SK-N-SH (cell line): ENCODE measurements at regions not wholly inside any gene's neighbourhood (a gene's known extent, or its start where the extent isn't known, plus 50 kb on each side); places are given as distances from the start of the nearest gene placed in this dataset.

Experiments
- CTCF ChIA-PET: fragments of 300-600, 350-600 bp; formaldehyde crosslinking; extraction: SDS; loops from one replicate; lab custom pipeline; 2021; lab: Yijun Ruan, JAX
- POLR2A ChIA-PET: fragments of 350-600 bp; sonication (Branson Sonifier 250); formaldehyde crosslinking; extraction: SDS; loops from one replicate; lab custom pipeline; 2020; ENCODE audit warnings: antibody characterized with exemption, inconsistent platforms; lab: Yijun Ruan, JAX
- DNase-seq: peaks from one replicate; pipeline ENCODE4 v3.0.0; 2012
- H2AFZ ChIP-seq: fragments of 200-600 bp; sonication (generic); 2 replicates; pipeline ENCODE4 v1.8.1; 2016; ENCODE audit warnings: antibody characterized with exemption, mild to moderate bottlenecking, low read depth
- H3F3A ChIP-seq: fragments of 200-600 bp; sonication (generic); replicated peaks from 2 replicates; pipeline ENCODE3; 2016; ENCODE audit warnings: antibody characterized with exemption, mild to moderate bottlenecking; ENCODE audit not compliant: insufficient read depth
- H3K27ac ChIP-seq, 2 experiments: fragments of 200-500 bp in 1 of 2; fragments of 200-600 bp in 1 of 2; sonication (Bioruptor generic) in 1 of 2; sonication (generic), shearing (Covaris generic) in 1 of 2; 2 replicates each; pipeline versions ENCODE4 v1.5.1 to v1.6.1; 2014 to 2016; ENCODE audit warnings: low read depth in 2 of 2, inconsistent platforms in 1 of 2, low read length in 1 of 2, mild to moderate bottlenecking in 1 of 2, mixed read lengths in 1 of 2
- H3K27me3 ChIP-seq: fragments of 200-600 bp; sonication (generic), shearing (Covaris generic); 2 replicates; pipeline ENCODE4 v1.6.1; 2016; ENCODE audit warnings: mixed run types; ENCODE audit not compliant: insufficient read depth
- H3K36me3 ChIP-seq, 2 experiments: fragments of 200-500 bp in 1 of 2; fragments of 200-600 bp in 1 of 2; sonication (Bioruptor generic) in 1 of 2; sonication (generic) in 1 of 2; replicated peaks in 1 of 2; 2 replicates each; pipeline versions ENCODE3 to v1.5.1; 2014 to 2016; ENCODE audit warnings: low read length in 1 of 2, mild to moderate bottlenecking in 1 of 2; ENCODE audit not compliant: insufficient read depth in 2 of 2, control insufficient read depth in 1 of 2
- H3K4me1 ChIP-seq, 2 experiments: fragments of 200-500 bp in 1 of 2; fragments of 200-600 bp in 1 of 2; sonication (Bioruptor generic) in 1 of 2; sonication (generic), shearing (Covaris generic) in 1 of 2; 2 replicates each; pipeline versions ENCODE4 v1.5.1 to v1.6.1; 2014 to 2016; ENCODE audit warnings: low read depth in 1 of 2, low read length in 1 of 2, mixed run types in 1 of 2; ENCODE audit not compliant: insufficient read depth in 2 of 2, control insufficient read depth in 1 of 2
- H3K4me2 ChIP-seq: fragments of 200-600 bp; sonication (generic), shearing (Covaris generic); 2 replicates; pipeline ENCODE4 v1.6.1; 2017; ENCODE audit warnings: mixed run types
- H3K4me3 ChIP-seq, 2 experiments: fragments of 200-500 bp in 1 of 2; fragments of 200-600 bp in 1 of 2; sonication (Bioruptor generic) in 1 of 2; sonication (generic), shearing (Covaris generic) in 1 of 2; 2 replicates each; pipeline versions ENCODE4 v1.5.1 to v1.8.1; 2014 to 2016; ENCODE audit warnings: low read depth in 2 of 2, inconsistent platforms in 1 of 2, low read length in 1 of 2, mild to moderate bottlenecking in 1 of 2, mixed read lengths in 1 of 2, moderate library complexity in 1 of 2
- H3K79me2 ChIP-seq: fragments of 200-600 bp; sonication (generic); 2 replicates; pipeline ENCODE4 v1.8.1; 2017; ENCODE audit warnings: mild to moderate bottlenecking; ENCODE audit not compliant: insufficient read depth
- H3K9ac ChIP-seq: fragments of 200-600 bp; sonication (generic); 2 replicates; pipeline ENCODE4 v1.6.1; 2017; ENCODE audit warnings: mixed run types
- H3K9me2 ChIP-seq: fragments of 200-600 bp; sonication (generic); 2 replicates; pipeline ENCODE4 v1.6.1; 2017; ENCODE audit warnings: mixed run types
- H3K9me3 ChIP-seq: fragments of 200-600 bp; sonication (generic); 2 replicates; pipeline ENCODE4 v1.6.1; 2017; ENCODE audit warnings: mixed run types, mild to moderate bottlenecking, moderate library complexity
- H4K20me1 ChIP-seq: fragments of 200-600 bp; sonication (generic); 2 replicates; pipeline ENCODE4 v1.6.1; 2017; ENCODE audit warnings: mild to moderate bottlenecking, mixed run types; ENCODE audit not compliant: insufficient read depth
- EZH2phosphoT487 ChIP-seq: fragments of 200-600 bp; sonication (generic); IDR thresholded peaks from 2 replicates; pipeline ENCODE4 v1.6.1; 2017; ENCODE audit warnings: low read depth, mixed run types, mild to moderate bottlenecking, antibody characterized with exemption, moderate library complexity, borderline replicate concordance
- FOSL2 ChIP-seq: IDR thresholded peaks from 2 replicates; pipeline ENCODE4 v1.4.0; 2012; ENCODE audit warnings: low read depth, mild to moderate bottlenecking, moderate library complexity, borderline replicate concordance
- FOXM1 ChIP-seq: IDR thresholded peaks from 2 replicates; pipeline ENCODE4 v1.4.0; 2012; ENCODE audit warnings: low read depth, mild to moderate bottlenecking
- GABPA ChIP-seq: IDR thresholded peaks from 2 replicates; pipeline ENCODE4 v1.4.0; 2012; ENCODE audit warnings: low read depth, mild to moderate bottlenecking
- MXI1 ChIP-seq: IDR thresholded peaks from 2 replicates; pipeline ENCODE4 v1.6.1; 2012; ENCODE audit warnings: mild to moderate bottlenecking, low read depth, low read length, improper control_type of control experiment
- POLR2AphosphoS5 ChIP-seq: IDR thresholded peaks from 2 replicates; pipeline ENCODE4 v1.6.1; 2012; ENCODE audit warnings: low read depth, low read length
- RCOR1 ChIP-seq: fragments of 150-350 bp; IDR thresholded peaks from 2 replicates; pipeline ENCODE4 v1.6.1; 2017; ENCODE audit warnings: antibody characterized with exemption, low read length
- REST ChIP-seq: IDR thresholded peaks from 2 replicates; pipeline ENCODE4 v1.6.1; 2012; ENCODE audit warnings: mild to moderate bottlenecking, low read depth, low read length, moderate library complexity
- SMC3 ChIP-seq: IDR thresholded peaks from 2 replicates; pipeline ENCODE4 v1.6.1; 2012; ENCODE audit warnings: low read depth, low read length, improper control_type of control experiment
- TAF1 ChIP-seq: IDR thresholded peaks from 2 replicates; pipeline ENCODE4 v1.6.1; 2012; ENCODE audit warnings: low read depth, mild to moderate bottlenecking, low read length, moderate library complexity, borderline replicate concordance
- TEAD4 ChIP-seq: IDR thresholded peaks from 2 replicates; pipeline ENCODE4 v1.4.0; 2012; ENCODE audit warnings: mild to moderate bottlenecking, borderline replicate concordance; ENCODE audit not compliant: insufficient read depth
- USF2 ChIP-seq: fragments of 150-350 bp; IDR thresholded peaks from 2 replicates; pipeline ENCODE4 v1.6.1; 2017; ENCODE audit warnings: antibody characterized with exemption, low read length, low read depth, borderline replicate concordance
- ZBTB33 ChIP-seq: IDR thresholded peaks from 2 replicates; pipeline ENCODE4 v1.4.0; 2012; ENCODE audit warnings: low read depth, borderline replicate concordance
- WGBS: methylation state at CpG from one replicate; pipeline ENCODE4 v1.1.6; 2017; ENCODE audit warnings: low lambda C conversion rate; 5-methylcytosine and 5-hydroxymethylcytosine counted together

DNA sequence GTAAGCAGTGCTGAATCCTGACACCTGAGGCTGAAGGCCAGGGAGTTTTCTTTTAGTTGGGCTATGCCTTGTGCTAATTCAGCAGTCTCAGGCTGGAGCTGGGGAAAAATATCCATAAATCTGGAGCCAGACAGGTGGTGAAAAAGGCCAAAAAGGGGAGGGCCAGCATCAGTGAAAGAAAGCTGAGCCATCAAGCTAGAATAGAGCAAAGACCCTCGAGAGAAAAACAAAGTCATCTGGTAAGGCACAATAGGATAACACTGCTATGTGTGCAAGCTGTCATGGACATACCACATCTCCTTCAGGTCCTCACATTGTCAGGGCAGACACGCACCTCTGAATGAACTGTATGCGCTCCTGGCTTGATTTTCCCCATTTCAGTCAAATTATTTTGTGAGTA lies 687.9 kb downstream of the SQOR start:
- Histone ChIP-seq H4K20me1 (no peaks in the 10 kb centered on the region), H3K79me2 (no peaks in the 10 kb centered on the region), H3K4me1 (peaks cover 0 to 7% of the 10 kb centered on the region in 2 experiments; a peak in 2 of 4 replicates), H2AFZ (no peak overlapping the region), H3K9ac (no peak overlapping the region), H3K9me3 (no peaks in the 10 kb centered on the region), H3K27me3 (no peaks in the 10 kb centered on the region), H3F3A (no peaks in the 10 kb centered on the region), H3K36me3 (no peaks in the 10 kb centered on the region), H3K27ac (no peak overlapping the region), H3K9me2 (no peaks in the 10 kb centered on the region), H3K4me3 (no peak overlapping the region), H3K4me2 (no peak overlapping the region)
- ChIA-PET CTCF (interaction anchor here (1.1 to 1.9 kb wide), 3 partner anchors 8 to 617 kb away, joined by 3 to 8 read pairs (median 3); no protein-coding TSS in a partner anchor), POLR2A (no interaction called here)
- DNase-seq: no peak
- 47% methylated on average over 3 of the region's 3 CpGs for WGBS
- TF ChIP-seq GABPA (no peak), SMC3 (no peak), TAF1 (no peak), ZBTB33 (no peak), FOSL2 (no peak), MXI1 (no peak), RCOR1 (no peak), EZH2phosphoT487 (no peak), TEAD4 (no peak), POLR2AphosphoS5 (no peak), REST (no peak)

GRCh38 chr15:46326173-46326572 lies 691.3 kb downstream of the SQOR start:
- Histone ChIP-seq H3K9me3 (no peaks in the 10 kb centered on the region), H3K79me2 (no peaks in the 10 kb centered on the region), H3K9me2 (no peaks in the 10 kb centered on the region), H3K4me1 (no peaks in the 10 kb centered on the region), H3K4me2 (no peak overlapping the region), H3K27ac (no peak overlapping the region), H3K9ac (no peak overlapping the region), H2AFZ (no peak overlapping the region), H3K27me3 (no peaks in the 10 kb centered on the region), H3K4me3 (no peak overlapping the region), H3F3A (no peaks in the 10 kb centered on the region), H4K20me1 (no peaks in the 10 kb centered on the region), H3K36me3 (no peaks in the 10 kb centered on the region)
- CTCF ChIA-PET: interaction anchor here (1.0 kb wide), 1 partner anchor 17 kb away, joined by 5 read pairs; no protein-coding TSS in a partner anchor
- TF ChIP-seq USF2 (no peak), FOXM1 (no peak)
- POLR2A ChIA-PET: no interaction called here
- no peak for DNase-seq
